ENCODE measurements at regions not wholly inside any gene's neighbourhood (a gene's known extent, or its start where the extent isn't known, plus 50 kb on each side); places are given as distances from the start of the nearest gene placed in this dataset.

DNA sequence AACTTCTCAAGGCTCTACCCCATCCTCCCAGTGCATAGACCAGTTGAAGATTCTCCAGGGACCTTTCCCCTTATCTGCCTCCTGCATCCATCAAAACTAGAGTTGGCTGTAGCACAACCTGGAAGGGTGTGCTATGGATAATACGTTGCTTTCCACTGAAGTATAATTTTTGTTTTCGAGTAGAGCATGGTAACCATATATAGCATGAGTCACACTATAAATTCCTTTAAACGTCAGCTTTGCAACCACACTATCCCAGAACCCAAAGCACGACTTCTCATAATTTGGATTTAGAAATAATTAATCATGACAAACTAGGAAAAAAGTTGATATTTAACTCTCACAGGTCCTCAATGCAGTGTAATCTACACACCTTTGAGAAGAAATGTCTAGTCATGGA, 138.3 kb upstream of the NBEA start:
- TF ChIP-seq, protein P1, sequence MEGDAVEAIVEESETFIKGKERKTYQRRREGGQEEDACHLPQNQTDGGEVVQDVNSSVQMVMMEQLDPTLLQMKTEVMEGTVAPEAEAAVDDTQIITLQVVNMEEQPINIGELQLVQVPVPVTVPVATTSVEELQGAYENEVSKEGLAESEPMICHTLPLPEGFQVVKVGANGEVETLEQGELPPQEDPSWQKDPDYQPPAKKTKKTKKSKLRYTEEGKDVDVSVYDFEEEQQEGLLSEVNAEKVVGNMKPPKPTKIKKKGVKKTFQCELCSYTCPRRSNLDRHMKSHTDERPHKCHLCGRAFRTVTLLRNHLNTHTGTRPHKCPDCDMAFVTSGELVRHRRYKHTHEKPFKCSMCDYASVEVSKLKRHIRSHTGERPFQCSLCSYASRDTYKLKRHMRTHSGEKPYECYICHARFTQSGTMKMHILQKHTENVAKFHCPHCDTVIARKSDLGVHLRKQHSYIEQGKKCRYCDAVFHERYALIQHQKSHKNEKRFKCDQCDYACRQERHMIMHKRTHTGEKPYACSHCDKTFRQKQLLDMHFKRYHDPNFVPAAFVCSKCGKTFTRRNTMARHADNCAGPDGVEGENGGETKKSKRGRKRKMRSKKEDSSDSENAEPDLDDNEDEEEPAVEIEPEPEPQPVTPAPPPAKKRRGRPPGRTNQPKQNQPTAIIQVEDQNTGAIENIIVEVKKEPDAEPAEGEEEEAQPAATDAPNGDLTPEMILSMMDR (IDR thresholded peaks at IDR 0.05 in 8 of 11, conservative IDR thresholded peaks at IDR 0.05 in 3 of 11), result no peak
- no peak for TF ChIP-seq POLR2A (IDR thresholded peaks at IDR 0.05)

Measured in spleen (tissue), 7 donors.